ENCODE measurements at regions not wholly inside any gene's neighbourhood (a gene's known extent, or its start where the extent isn't known, plus 50 kb on each side); places are given as distances from the start of the nearest gene placed in this dataset.

DNA sequence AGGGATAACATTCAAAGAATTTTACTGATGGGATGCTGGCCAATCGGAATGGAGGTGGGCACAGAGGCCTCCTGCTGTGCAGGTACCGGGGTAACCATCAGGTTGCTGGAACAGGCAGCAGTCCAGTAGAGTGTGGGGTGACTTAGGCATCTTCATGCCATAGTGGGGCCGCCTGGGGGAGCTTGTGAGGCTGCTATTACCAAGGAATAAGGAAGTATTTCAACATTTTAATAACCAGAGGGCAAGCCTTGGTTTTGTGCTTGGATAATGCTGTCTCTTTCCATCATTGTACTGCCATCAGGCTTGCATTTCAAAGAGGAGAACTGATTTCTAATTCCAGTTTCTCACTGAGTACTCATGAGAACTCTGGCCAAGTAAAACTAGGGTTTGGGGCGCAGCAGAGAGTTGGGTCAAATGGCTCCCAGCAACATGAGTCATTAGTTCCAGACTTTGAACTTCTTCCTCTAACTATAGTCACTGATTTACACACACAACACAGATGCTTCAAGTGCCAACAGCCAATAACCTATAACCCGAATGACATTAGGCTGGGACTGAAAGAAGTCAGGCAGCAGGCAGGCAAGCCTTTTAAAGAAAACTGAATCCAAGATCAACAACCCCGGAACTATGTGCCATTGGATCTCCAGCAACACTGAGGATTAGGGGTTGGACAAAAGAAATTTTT is 56.1 kb upstream of the FHL2 start:
- Mint-ChIP-seq H3K9me3 (peaks cover 4% of the 10 kb centered on the region), H3K4me3 (no peak overlapping the region), H3K27ac (no peak overlapping the region), H3K27me3 (ENCODE audit: low read depth) (peaks cover 5% of the 10 kb centered on the region; the same call in 1 of the 2 replicates), H3K4me1 (no peaks in the 10 kb centered on the region; the same call in 1 of the 2 replicates), H3K36me3 (no peaks in the 10 kb centered on the region)
- TF ChIP-seq ZNF121 (CRISPR knock-in tag; IDR thresholded peaks at IDR 0.05) (no peak), CREB1 (CRISPR knock-in tag; IDR thresholded peaks at IDR 0.05) (no peak), MYBL2 (CRISPR knock-in tag; IDR thresholded peaks at IDR 0.05) (no peak), JUN (CRISPR knock-in tag; IDR thresholded peaks at IDR 0.05) (no peak), RELA (CRISPR knock-in tag; IDR thresholded peaks at IDR 0.05; ENCODE audit: borderline replicate concordance) (no peak), GTF2I (CRISPR knock-in tag; conservative IDR thresholded peaks at IDR 0.05) (no peak), TEAD4 (CRISPR knock-in tag; IDR thresholded peaks at IDR 0.05) (no peak), NFE2L1 (CRISPR knock-in tag; IDR thresholded peaks at IDR 0.05) (no peak), TCF7 (CRISPR knock-in tag; IDR thresholded peaks at IDR 0.05; ENCODE audit: low read depth) (no peak), ZNF671 (CRISPR knock-in tag; IDR thresholded peaks at IDR 0.05) (no peak), FOXP1 (CRISPR knock-in tag; IDR thresholded peaks at IDR 0.05; ENCODE audit: borderline replicate concordance) (no peak), NR2C2 (CRISPR knock-in tag; IDR thresholded peaks at IDR 0.05) (no peak), NFATC4 (CRISPR knock-in tag; IDR thresholded peaks at IDR 0.05) (no peak)
- TF ChIP-seq, protein P1, sequence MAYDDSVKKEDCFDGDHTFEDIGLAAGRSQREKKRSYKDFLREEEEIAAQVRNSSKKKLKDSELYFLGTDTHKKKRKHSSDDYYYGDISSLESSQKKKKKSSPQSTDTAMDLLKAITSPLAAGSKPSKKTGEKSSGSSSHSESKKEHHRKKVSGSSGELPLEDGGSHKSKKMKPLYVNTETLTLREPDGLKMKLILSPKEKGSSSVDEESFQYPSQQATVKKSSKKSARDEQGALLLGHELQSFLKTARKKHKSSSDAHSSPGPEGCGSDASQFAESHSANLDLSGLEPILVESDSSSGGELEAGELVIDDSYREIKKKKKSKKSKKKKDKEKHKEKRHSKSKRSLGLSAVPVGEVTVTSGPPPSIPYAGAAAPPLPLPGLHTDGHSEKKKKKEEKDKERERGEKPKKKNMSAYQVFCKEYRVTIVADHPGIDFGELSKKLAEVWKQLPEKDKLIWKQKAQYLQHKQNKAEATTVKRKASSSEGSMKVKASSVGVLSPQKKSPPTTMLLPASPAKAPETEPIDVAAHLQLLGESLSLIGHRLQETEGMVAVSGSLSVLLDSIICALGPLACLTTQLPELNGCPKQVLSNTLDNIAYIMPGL (CRISPR knock-in tag; IDR thresholded peaks at IDR 0.05) = no peak
- TF ChIP-seq, protein P2, sequence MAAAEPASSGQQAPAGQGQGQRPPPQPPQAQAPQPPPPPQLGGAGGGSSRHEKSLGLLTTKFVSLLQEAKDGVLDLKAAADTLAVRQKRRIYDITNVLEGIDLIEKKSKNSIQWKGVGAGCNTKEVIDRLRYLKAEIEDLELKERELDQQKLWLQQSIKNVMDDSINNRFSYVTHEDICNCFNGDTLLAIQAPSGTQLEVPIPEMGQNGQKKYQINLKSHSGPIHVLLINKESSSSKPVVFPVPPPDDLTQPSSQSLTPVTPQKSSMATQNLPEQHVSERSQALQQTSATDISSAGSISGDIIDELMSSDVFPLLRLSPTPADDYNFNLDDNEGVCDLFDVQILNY (CRISPR knock-in tag; IDR thresholded peaks at IDR 0.05) = no peak
- TF ChIP-seq, protein P3, sequence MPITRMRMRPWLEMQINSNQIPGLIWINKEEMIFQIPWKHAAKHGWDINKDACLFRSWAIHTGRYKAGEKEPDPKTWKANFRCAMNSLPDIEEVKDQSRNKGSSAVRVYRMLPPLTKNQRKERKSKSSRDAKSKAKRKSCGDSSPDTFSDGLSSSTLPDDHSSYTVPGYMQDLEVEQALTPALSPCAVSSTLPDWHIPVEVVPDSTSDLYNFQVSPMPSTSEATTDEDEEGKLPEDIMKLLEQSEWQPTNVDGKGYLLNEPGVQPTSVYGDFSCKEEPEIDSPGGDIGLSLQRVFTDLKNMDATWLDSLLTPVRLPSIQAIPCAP (CRISPR knock-in tag; IDR thresholded peaks at IDR 0.05) = no peak
- TF ChIP-seq, protein P4, sequence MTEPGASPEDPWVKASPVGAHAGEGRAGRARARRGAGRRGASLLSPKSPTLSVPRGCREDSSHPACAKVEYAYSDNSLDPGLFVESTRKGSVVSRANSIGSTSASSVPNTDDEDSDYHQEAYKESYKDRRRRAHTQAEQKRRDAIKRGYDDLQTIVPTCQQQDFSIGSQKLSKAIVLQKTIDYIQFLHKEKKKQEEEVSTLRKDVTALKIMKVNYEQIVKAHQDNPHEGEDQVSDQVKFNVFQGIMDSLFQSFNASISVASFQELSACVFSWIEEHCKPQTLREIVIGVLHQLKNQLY (CRISPR knock-in tag; IDR thresholded peaks at IDR 0.05) = no peak
- POLR2A ChIA-PET = no interaction called here
- ATAC-seq (peak; percentile 94), DNase-seq (ENCODE audit: low spot score) (peak; percentile 61)
- CTCF ChIA-PET = interaction anchor here (1.0 kb wide), 3 partner anchors 13 to 66 kb away, joined by 3 to 4 read pairs (median 3); no protein-coding TSS in a partner anchor

DNA sequence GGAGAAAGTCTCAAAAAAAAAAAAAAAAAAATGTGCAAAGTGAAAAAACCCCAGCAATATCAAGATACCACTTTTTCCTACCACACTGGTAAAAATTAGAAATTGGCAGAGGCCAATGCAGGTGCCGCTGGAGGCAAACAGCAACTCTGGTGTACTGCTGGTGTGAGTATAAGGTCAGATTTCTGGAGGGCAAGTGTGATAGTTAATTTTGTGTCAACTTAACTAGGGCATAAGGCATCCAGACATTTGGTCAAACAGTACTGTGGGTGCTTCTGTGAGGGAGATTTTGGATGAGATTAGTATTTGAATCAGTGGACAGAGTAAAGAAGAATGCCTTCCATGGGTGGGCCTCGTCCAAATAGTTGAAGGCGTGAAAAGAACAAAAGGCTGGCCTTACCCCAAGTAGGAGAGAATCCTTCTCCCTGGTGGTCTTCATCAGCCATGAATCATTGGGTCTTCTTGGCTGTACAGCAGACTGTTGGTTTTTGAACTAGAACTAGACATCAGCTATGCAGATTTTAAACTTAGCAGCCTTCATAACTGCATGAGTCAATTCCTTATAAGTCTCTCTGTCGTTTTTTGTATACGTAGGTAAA is 52.8 kb upstream of the FHL2 start:
- CTCF ChIA-PET = interaction anchor here (1.1 to 1.3 kb wide), 2 partner anchors 69 to 153 kb away, joined by 3 to 4 read pairs; no protein-coding TSS in a partner anchor
- POLR2A ChIA-PET = no interaction called here
- ATAC-seq = no peak
- TF ChIP-seq, protein P5, sequence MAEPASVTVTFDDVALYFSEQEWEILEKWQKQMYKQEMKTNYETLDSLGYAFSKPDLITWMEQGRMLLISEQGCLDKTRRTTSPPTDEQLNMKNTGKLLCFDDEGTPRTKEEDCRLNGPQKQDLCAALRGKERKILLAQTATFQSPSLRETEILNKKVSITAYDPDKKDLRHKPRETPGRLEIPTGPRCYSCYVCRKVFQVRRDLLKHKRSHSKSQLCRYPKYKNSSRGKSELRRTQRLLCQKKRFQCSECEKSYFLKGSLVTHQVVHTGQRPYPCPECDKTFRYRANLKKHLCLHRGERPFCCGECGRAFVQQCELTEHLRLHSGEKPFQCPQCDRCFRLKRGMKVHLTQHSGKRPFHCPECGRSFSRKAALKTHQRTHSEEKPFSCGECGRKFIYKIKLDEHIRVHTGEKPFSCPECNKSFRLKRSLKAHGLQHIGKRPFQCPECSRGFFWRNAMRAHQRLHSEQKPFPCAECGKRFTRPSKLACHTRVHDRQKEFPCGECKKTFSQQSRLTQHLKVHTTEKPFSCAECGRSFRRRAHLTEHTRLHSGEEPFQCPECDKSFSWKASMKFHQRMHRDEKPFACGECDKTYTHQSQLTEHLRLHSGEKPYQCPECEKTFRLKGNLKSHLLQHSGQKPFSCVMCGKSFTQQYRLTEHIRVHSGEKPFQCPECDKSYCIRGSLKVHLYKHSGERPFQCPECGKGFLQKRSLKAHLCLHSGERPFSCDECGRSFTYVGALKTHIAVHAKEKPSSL (CRISPR knock-in tag; conservative IDR thresholded peaks at IDR 0.05) = no peak
- TF ChIP-seq, protein P6, sequence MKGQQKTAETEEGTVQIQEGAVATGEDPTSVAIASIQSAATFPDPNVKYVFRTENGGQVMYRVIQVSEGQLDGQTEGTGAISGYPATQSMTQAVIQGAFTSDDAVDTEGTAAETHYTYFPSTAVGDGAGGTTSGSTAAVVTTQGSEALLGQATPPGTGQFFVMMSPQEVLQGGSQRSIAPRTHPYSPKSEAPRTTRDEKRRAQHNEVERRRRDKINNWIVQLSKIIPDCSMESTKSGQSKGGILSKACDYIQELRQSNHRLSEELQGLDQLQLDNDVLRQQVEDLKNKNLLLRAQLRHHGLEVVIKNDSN (CRISPR knock-in tag; IDR thresholded peaks at IDR 0.05) = no peak
- TF ChIP-seq, protein P7, sequence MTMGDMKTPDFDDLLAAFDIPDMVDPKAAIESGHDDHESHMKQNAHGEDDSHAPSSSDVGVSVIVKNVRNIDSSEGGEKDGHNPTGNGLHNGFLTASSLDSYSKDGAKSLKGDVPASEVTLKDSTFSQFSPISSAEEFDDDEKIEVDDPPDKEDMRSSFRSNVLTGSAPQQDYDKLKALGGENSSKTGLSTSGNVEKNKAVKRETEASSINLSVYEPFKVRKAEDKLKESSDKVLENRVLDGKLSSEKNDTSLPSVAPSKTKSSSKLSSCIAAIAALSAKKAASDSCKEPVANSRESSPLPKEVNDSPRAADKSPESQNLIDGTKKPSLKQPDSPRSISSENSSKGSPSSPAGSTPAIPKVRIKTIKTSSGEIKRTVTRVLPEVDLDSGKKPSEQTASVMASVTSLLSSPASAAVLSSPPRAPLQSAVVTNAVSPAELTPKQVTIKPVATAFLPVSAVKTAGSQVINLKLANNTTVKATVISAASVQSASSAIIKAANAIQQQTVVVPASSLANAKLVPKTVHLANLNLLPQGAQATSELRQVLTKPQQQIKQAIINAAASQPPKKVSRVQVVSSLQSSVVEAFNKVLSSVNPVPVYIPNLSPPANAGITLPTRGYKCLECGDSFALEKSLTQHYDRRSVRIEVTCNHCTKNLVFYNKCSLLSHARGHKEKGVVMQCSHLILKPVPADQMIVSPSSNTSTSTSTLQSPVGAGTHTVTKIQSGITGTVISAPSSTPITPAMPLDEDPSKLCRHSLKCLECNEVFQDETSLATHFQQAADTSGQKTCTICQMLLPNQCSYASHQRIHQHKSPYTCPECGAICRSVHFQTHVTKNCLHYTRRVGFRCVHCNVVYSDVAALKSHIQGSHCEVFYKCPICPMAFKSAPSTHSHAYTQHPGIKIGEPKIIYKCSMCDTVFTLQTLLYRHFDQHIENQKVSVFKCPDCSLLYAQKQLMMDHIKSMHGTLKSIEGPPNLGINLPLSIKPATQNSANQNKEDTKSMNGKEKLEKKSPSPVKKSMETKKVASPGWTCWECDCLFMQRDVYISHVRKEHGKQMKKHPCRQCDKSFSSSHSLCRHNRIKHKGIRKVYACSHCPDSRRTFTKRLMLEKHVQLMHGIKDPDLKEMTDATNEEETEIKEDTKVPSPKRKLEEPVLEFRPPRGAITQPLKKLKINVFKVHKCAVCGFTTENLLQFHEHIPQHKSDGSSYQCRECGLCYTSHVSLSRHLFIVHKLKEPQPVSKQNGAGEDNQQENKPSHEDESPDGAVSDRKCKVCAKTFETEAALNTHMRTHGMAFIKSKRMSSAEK (CRISPR knock-in tag; IDR thresholded peaks at IDR 0.05; ENCODE audit: borderline replicate concordance) = no peak
- TF ChIP-seq TEAD1 (CRISPR knock-in tag; IDR thresholded peaks at IDR 0.05) (no peak), ZBTB21 (CRISPR knock-in tag; IDR thresholded peaks at IDR 0.05; ENCODE audit: borderline replicate concordance) (no peak)

More for the DNA sequence above, 52.8 kb upstream of the FHL2 start:
- no peaks in the 10 kb centered on the region for H3K27me3 Mint-ChIP-seq (ENCODE audit: low read depth)
- no peaks in the 10 kb centered on the region; the same call in 1 of the 2 replicates for H3K4me1 Mint-ChIP-seq
- no peaks in the 10 kb centered on the region for H3K9me3 Mint-ChIP-seq
- DNase-seq (ENCODE audit: low spot score) = no peak
- H3K27ac Mint-ChIP-seq = no peak overlapping the region
- H3K36me3 Mint-ChIP-seq = no peaks in the 10 kb centered on the region
- no peak overlapping the region for H3K4me3 Mint-ChIP-seq

Data from WTC11 (cell line).